ENCODE measurements at regions not wholly inside any gene's neighbourhood (a gene's known extent, or its start where the extent isn't known, plus 50 kb on each side); places are given as distances from the start of the nearest gene placed in this dataset.

DNA sequence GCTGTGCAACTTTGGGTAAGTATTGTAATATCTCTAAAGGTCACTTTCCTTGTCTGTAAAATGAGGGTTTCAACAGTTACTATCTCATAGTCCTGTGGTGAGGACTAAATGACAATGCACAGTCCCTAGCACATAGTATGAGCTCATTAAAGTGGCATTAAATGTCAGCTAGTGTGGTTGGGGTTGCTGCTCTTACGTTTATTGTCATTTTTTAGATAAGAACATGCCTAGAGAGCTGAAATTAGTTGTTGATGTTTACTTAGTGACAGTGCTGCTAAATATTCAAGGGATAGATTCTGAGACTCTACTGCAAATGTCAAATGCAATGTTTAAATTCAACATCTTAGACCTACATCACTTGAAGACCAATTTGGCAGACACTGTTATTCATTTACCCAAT lies 356.1 kb upstream of the ETAA1 start:
- DNase-seq (ENCODE audit: low read depth, low spot score) (no peak), FAIRE-seq (no peak), ATAC-seq (no peak)
- Histone ChIP-seq H3K4me2 (ENCODE audit: control insufficient read depth, insufficient read depth) (no peak overlapping the region), H3K27ac (ENCODE audit: control insufficient read depth, insufficient read depth) (no peak overlapping the region), H3K79me2 (ENCODE audit: control insufficient read depth, insufficient read depth, low read length) (no peaks in the 10 kb centered on the region), H3K4me3 (no peak overlapping the region), H3K27me3 (replicated peaks in 1 of 2; ENCODE audit: control insufficient read depth in 2 of 2, insufficient read depth in 2 of 2, low read length in 1 of 2) (no peaks in the 10 kb centered on the region), H3K9ac (ENCODE audit: control insufficient read depth, insufficient read depth, low read length) (no peak overlapping the region), H3K36me3 (ENCODE audit: control insufficient read depth in 2 of 2, insufficient read depth in 2 of 2, low read length in 1 of 2) (no peaks in the 10 kb centered on the region), H2AFZ (ENCODE audit: control insufficient read depth, low read depth, low read length) (no peak overlapping the region), H3K4me1 (ENCODE audit: control insufficient read depth, insufficient read depth, low read length) (no peaks in the 10 kb centered on the region), H3K9me3 (replicated peaks; ENCODE audit: control insufficient read depth, insufficient read depth, low read length) (no peaks in the 10 kb centered on the region), H4K20me1 (ENCODE audit: control insufficient read depth, insufficient read depth) (no peaks in the 10 kb centered on the region)
- intact Hi-C loops (cut with micrococcal nuclease; ENCODE audit: unreplicated experiment) = no loop called here
- WGBS (ENCODE audit: insufficient coverage, insufficient replicate concordance, low lambda C conversion rate, missing lambda C conversion rate) = 0% methylated on average over 1 of the region's 1 CpG
- RAD21 ChIA-PET (ENCODE audit: unreplicated experiment) = no interaction called here
- CTCF ChIA-PET = no interaction called here
- POLR2A ChIA-PET = no interaction called here
- no TSS peak for BruUV-seq (replicated peaks)
- in situ Hi-C loops (cut with MboI) = no loop called here
- SMC1A ChIA-PET (ENCODE audit: uncharacterized antibody, unreplicated experiment) = no interaction called here
- TF ChIP-seq NFXL1 (IDR thresholded peaks at IDR 0.05; ENCODE audit: borderline replicate concordance) (no peak), SIX5 (IDR thresholded peaks at IDR 0.05; ENCODE audit: low read depth, low read length, severe bottlenecking) (no peak), ASH2L (IDR thresholded peaks at IDR 0.05; ENCODE audit: borderline replicate concordance, low read depth) (no peak), CREM (IDR thresholded peaks at IDR 0.05; ENCODE audit: low read depth) (no peak), NR2C1 (IDR thresholded peaks at IDR 0.05) (no peak), TCF7 (IDR thresholded peaks at IDR 0.05; ENCODE audit: borderline replicate concordance) (no peak), BMI1 (IDR thresholded peaks at IDR 0.05; ENCODE audit: borderline replicate concordance) (no peak)
- TF ChIP-seq, protein P1, sequence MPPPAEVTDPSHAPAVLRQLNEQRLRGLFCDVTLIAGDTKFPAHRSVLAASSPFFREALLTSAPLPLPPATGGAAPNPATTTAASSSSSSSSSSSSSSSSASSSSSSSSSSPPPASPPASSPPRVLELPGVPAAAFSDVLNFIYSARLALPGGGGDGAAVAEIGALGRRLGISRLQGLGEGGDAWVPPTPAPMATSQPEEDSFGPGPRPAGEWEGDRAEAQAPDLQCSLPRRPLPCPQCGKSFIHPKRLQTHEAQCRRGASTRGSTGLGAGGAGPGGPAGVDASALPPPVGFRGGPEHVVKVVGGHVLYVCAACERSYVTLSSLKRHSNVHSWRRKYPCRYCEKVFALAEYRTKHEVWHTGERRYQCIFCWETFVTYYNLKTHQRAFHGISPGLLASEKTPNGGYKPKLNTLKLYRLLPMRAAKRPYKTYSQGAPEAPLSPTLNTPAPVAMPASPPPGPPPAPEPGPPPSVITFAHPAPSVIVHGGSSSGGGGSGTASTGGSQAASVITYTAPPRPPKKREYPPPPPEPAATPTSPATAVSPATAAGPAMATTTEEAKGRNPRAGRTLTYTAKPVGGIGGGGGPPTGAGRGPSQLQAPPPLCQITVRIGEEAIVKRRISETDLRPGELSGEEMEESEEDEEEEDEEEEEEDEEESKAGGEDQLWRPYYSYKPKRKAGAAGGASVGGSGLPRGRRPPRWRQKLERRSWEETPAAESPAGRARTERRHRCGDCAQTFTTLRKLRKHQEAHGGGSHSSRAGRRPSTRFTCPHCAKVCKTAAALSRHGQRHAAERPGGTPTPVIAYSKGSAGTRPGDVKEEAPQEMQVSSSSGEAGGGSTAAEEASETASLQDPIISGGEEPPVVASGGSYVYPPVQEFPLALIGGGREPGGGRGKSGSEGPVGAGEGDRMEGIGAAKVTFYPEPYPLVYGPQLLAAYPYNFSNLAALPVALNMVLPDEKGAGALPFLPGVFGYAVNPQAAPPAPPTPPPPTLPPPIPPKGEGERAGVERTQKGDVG (CRISPR knock-in tag; IDR thresholded peaks at IDR 0.05) = no peak
- TF ChIP-seq, protein P2, sequence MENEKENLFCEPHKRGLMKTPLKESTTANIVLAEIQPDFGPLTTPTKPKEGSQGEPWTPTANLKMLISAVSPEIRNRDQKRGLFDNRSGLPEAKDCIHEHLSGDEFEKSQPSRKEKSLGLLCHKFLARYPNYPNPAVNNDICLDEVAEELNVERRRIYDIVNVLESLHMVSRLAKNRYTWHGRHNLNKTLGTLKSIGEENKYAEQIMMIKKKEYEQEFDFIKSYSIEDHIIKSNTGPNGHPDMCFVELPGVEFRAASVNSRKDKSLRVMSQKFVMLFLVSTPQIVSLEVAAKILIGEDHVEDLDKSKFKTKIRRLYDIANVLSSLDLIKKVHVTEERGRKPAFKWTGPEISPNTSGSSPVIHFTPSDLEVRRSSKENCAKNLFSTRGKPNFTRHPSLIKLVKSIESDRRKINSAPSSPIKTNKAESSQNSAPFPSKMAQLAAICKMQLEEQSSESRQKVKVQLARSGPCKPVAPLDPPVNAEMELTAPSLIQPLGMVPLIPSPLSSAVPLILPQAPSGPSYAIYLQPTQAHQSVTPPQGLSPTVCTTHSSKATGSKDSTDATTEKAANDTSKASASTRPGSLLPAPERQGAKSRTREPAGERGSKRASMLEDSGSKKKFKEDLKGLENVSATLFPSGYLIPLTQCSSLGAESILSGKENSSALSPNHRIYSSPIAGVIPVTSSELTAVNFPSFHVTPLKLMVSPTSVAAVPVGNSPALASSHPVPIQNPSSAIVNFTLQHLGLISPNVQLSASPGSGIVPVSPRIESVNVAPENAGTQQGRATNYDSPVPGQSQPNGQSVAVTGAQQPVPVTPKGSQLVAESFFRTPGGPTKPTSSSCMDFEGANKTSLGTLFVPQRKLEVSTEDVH (IDR thresholded peaks at IDR 0.05; ENCODE audit: low read depth, partially characterized antibody) = no peak
- TF ChIP-seq, protein P3, sequence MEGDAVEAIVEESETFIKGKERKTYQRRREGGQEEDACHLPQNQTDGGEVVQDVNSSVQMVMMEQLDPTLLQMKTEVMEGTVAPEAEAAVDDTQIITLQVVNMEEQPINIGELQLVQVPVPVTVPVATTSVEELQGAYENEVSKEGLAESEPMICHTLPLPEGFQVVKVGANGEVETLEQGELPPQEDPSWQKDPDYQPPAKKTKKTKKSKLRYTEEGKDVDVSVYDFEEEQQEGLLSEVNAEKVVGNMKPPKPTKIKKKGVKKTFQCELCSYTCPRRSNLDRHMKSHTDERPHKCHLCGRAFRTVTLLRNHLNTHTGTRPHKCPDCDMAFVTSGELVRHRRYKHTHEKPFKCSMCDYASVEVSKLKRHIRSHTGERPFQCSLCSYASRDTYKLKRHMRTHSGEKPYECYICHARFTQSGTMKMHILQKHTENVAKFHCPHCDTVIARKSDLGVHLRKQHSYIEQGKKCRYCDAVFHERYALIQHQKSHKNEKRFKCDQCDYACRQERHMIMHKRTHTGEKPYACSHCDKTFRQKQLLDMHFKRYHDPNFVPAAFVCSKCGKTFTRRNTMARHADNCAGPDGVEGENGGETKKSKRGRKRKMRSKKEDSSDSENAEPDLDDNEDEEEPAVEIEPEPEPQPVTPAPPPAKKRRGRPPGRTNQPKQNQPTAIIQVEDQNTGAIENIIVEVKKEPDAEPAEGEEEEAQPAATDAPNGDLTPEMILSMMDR (IDR thresholded peaks at IDR 0.05 in 2 of 3, conservative IDR thresholded peaks at IDR 0.05 in 1 of 3; ENCODE audit: control insufficient read depth in 2 of 3, extremely low read depth in 1 of 3, insufficient read depth in 1 of 3, low read depth in 3 of 3, low read length in 3 of 3) = no peak
- TF ChIP-seq, protein P4, sequence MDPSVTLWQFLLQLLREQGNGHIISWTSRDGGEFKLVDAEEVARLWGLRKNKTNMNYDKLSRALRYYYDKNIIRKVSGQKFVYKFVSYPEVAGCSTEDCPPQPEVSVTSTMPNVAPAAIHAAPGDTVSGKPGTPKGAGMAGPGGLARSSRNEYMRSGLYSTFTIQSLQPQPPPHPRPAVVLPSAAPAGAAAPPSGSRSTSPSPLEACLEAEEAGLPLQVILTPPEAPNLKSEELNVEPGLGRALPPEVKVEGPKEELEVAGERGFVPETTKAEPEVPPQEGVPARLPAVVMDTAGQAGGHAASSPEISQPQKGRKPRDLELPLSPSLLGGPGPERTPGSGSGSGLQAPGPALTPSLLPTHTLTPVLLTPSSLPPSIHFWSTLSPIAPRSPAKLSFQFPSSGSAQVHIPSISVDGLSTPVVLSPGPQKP (IDR thresholded peaks at IDR 0.05; ENCODE audit: low read depth, low read length) = no peak

Measured in GM12878 (cell line).